ENCODE measurements at regions not wholly inside any gene's neighbourhood (a gene's known extent, or its start where the extent isn't known, plus 50 kb on each side); places are given as distances from the start of the nearest gene placed in this dataset.

- TF ChIP-seq, protein P1, sequence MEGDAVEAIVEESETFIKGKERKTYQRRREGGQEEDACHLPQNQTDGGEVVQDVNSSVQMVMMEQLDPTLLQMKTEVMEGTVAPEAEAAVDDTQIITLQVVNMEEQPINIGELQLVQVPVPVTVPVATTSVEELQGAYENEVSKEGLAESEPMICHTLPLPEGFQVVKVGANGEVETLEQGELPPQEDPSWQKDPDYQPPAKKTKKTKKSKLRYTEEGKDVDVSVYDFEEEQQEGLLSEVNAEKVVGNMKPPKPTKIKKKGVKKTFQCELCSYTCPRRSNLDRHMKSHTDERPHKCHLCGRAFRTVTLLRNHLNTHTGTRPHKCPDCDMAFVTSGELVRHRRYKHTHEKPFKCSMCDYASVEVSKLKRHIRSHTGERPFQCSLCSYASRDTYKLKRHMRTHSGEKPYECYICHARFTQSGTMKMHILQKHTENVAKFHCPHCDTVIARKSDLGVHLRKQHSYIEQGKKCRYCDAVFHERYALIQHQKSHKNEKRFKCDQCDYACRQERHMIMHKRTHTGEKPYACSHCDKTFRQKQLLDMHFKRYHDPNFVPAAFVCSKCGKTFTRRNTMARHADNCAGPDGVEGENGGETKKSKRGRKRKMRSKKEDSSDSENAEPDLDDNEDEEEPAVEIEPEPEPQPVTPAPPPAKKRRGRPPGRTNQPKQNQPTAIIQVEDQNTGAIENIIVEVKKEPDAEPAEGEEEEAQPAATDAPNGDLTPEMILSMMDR (IDR thresholded peaks at IDR 0.05) = no peak
- no peak for TF ChIP-seq POLR2A (IDR thresholded peaks at IDR 0.05)
Measured at GRCh38 chr18:77512152-77512551, 262.5 kb downstream of the GALR1 start.
